ENCODE measurements at regions not wholly inside any gene's neighbourhood (a gene's known extent, or its start where the extent isn't known, plus 50 kb on each side); places are given as distances from the start of the nearest gene placed in this dataset.

- Mint-ChIP-seq H3K27ac (no peak overlapping the region), H3K4me1 (peaks cover 27% of the 10 kb centered on the region), H3K9me3 (no peaks in the 10 kb centered on the region; the same call in 2 of the 3 replicates), H3K4me3 (no peak overlapping the region), H3K27me3 (ENCODE audit: insufficient read depth, low read depth, poor library complexity) (peaks cover 3% of the 10 kb centered on the region), H3K36me3 (ENCODE audit: low read depth) (no peaks in the 10 kb centered on the region)
- Histone ChIP-seq H3K4me2 (no peak overlapping the region), H4K20me1 (replicated peaks; ENCODE audit: insufficient read depth) (no peaks in the 10 kb centered on the region), H3K79me2 (replicated peaks; ENCODE audit: insufficient read depth) (no peaks in the 10 kb centered on the region), H3K9me2 (ENCODE audit: insufficient read depth) (no peaks in the 10 kb centered on the region; the same call in 1 of the 2 replicates), H3K4me3 (no peak overlapping the region), H2AFZ (no peak overlapping the region), H3F3A (replicated peaks; ENCODE audit: low read depth) (no peaks in the 10 kb centered on the region), H3K27ac (ENCODE audit: low read depth) (no peak overlapping the region), H3K4me1 (ENCODE audit: insufficient read depth) (peaks cover 28% of the 10 kb centered on the region), H3K36me3 (ENCODE audit: insufficient read depth) (no peaks in the 10 kb centered on the region), H3K27me3 (ENCODE audit: insufficient read depth) (no peaks in the 10 kb centered on the region)
- DNase-seq (ENCODE audit: low spot score) (no peak), ATAC-seq (no peak)
- no peak for TF ChIP-seq NANOG (IDR thresholded peaks at IDR 0.05; ENCODE audit: borderline replicate concordance)
- no peak for TF ChIP-seq ZNF331 (CRISPR knock-in tag; IDR thresholded peaks at IDR 0.05; ENCODE audit: low read depth)
- TF ChIP-seq CTCF (conservative IDR thresholded peaks at IDR 0.05; ENCODE audit: low read depth in 2 of 2) = no peak
- TF ChIP-seq ETS1 (IDR thresholded peaks at IDR 0.05) = no peak
- no peak for TF ChIP-seq CREB1 (CRISPR knock-in tag; IDR thresholded peaks at IDR 0.05; ENCODE audit: low read depth)
- TF ChIP-seq EZH2phosphoT487 (IDR thresholded peaks at IDR 0.05; ENCODE audit: unreplicated experiment) = no peak
- no peak for TF ChIP-seq ZNF462 (CRISPR knock-in tag; IDR thresholded peaks at IDR 0.05)
- no peak for TF ChIP-seq POLR2AphosphoS5 (IDR thresholded peaks at IDR 0.05; ENCODE audit: low read depth)
- no peak for TF ChIP-seq JUNB (IDR thresholded peaks at IDR 0.05; ENCODE audit: unreplicated experiment)
- no peak for TF ChIP-seq ZNF114 (CRISPR knock-in tag; IDR thresholded peaks at IDR 0.05)
- TF ChIP-seq REST (IDR thresholded peaks at IDR 0.05; ENCODE audit: unreplicated experiment) = no peak
These were observed 168.2 kb upstream of the NR2F2 start for GRCh38 chr15:96162322-96162721.
